GM21526 (cell line): ENCODE measurements at regions not wholly inside any gene's neighbourhood (a gene's known extent, or its start where the extent isn't known, plus 50 kb on each side); places are given as distances from the start of the nearest gene placed in this dataset.

Source experiments
- ATAC-seq: cut with Tn5 transposase; IDR thresholded peaks from one replicate; pipeline ENCODE4 v1.9.1; 2021; ENCODE audit warnings: moderate library complexity; ENCODE audit not compliant: unreplicated experiment, low FRiP score

- no peak for ATAC-seq
Observed at GRCh38 chr5:67337751-67338150, 141.2 kb upstream of the CD180 start.

- ATAC-seq, result no peak
Observed at GRCh38 chr5:67335426-67335825, 138.8 kb upstream of the CD180 start.

- ATAC-seq, result no peak
Observed at GRCh38 chr5:67334373-67334772, 137.8 kb upstream of the CD180 start.

GRCh38 chr5:67333171-67333570 is 136.6 kb upstream of the CD180 start:
- ATAC-seq, result no peak

- no peak for ATAC-seq
Observed at GRCh38 chr5:67331296-67331925, 134.8 kb upstream of the CD180 start.

GRCh38 chr5:67319935-67320725 is 123.5 kb upstream of the CD180 start:
- no peak for ATAC-seq

GRCh38 chr5:67318746-67319145 is 122.1 kb upstream of the CD180 start:
- ATAC-seq, result no peak

GRCh38 chr5:67317603-67318002 is 121.0 kb upstream of the CD180 start:
- ATAC-seq, result no peak

- ATAC-seq, result no peak
Observed at GRCh38 chr5:67316695-67317094, 120.1 kb upstream of the CD180 start.

- no peak for ATAC-seq
Observed at GRCh38 chr5:67315082-67315989, 118.7 kb upstream of the CD180 start.

GRCh38 chr5:67311701-67312100 is 115.1 kb upstream of the CD180 start:
- no peak for ATAC-seq

- ATAC-seq, result no peak
Observed at GRCh38 chr5:67311208-67311607, 114.6 kb upstream of the CD180 start.

- ATAC-seq, result no peak
Observed at GRCh38 chr5:67310740-67311139, 114.1 kb upstream of the CD180 start.

GRCh38 chr5:67310169-67310568 is 113.6 kb upstream of the CD180 start:
- ATAC-seq, result no peak

GRCh38 chr5:67308988-67309688 is 112.5 kb upstream of the CD180 start:
- no peak for ATAC-seq

GRCh38 chr5:67306965-67307607 is 110.5 kb upstream of the CD180 start:
- no peak for ATAC-seq

- ATAC-seq, result no peak
Observed at GRCh38 chr5:67305913-67306710, 109.5 kb upstream of the CD180 start.

- ATAC-seq, result no peak
Observed at GRCh38 chr5:67305401-67305800, 108.8 kb upstream of the CD180 start.

GRCh38 chr5:67303356-67303755 is 106.8 kb upstream of the CD180 start:
- no peak for ATAC-seq
